ENCODE measurements at regions not wholly inside any gene's neighbourhood (a gene's known extent, or its start where the extent isn't known, plus 50 kb on each side); places are given as distances from the start of the nearest gene placed in this dataset.
"Not testable (repeated sequence)": the region's sequence is repeated elsewhere in the genome, so short reads cannot be mapped to it uniquely, and the experiment has no call there.

GRCh38 chr18:7178568-7178967, 52.3 kb upstream of the LRRC30 start:
- not testable (repeated sequence) for DNase-seq

DNA sequence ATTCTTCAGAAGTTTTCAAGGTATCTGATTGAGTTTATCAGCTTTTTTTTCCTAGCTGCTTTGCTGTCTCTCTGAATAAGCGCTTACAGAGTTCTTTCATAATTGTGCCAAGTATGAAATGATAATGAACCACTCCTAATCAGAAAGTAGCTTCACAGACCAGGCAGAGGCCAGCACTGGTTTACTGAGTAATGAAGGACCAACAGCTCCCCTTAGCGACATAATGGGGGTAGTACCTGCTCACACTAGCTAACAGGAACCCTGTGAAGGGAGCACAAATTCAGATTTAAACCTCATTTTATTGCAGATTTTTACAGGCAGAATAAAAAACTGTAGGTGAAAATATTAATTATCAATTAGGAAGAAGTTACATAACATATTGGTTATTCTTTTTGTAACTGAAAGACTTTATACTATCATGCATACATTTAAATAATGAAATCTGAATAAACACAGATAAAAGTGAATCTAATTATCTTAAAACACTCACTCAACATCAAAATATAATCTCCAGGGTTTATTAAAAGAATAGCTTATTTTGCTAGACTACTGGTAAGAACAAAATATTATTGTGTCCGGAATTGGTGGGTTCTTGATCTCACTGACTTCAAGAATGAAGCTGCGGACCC, 53.7 kb upstream of the LRRC30 start:
- DNase-seq, result peak; percentile 39

- peak; percentile 1 for DNase-seq
These were observed 56.4 kb upstream of the LRRC30 start for GRCh38 chr18:7174344-7175095.

GRCh38 chr18:7173216-7173615, 55.6 kb upstream of the LAMA1 start:
- DNase-seq, result no peak

- DNase-seq, result no peak
These were observed 55.0 kb upstream of the LAMA1 start for GRCh38 chr18:7172611-7173010.

DNA sequence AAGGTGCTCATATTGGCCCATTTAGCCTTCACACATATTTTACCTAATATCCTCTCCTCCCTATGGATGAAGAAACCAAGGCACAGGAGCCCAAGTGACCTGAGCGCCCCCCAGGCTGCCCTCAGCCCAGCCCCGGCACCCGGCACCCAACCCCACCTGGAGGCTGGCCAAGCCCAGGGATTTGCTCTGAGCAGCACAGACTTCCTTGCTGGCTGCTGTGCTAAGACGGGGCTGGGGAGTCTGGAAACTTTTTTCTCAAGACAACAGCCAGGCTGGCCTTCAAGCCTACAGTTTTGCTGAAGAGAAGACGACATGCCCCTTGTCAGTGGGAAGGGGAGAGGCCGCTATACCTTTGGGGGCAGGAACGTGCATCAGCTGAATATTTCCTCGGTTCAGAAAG, 52.7 kb upstream of the LAMA1 start:
- DNase-seq, result no peak

GRCh38 chr18:7169601-7170000, 52.0 kb upstream of the LAMA1 start:
- DNase-seq, result no peak

DNA sequence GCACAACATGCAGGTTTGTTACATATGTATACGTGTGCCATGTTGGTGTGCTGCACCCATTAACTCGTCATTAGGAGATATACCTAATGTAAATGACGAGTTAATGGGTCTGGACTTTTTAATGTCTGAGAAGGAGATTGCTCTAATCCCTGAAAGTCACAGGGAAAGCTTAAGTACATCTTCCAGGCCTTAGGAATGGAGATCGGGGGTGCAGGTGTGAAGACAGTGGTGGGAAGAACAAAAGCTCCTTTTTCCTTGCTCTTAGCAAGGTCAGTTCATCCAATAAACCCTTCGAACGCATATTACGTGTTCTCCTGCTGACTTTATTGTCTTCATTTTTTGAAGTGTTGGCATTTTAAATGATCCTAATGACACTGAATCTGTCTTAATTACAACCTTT, 50.8 kb upstream of the LAMA1 start:
- no peak for DNase-seq

All from inflammatory macrophage treated with lipopolysaccharide for 4 hours (primary cell).